ENCODE measurements at regions not wholly inside any gene's neighbourhood (a gene's known extent, or its start where the extent isn't known, plus 50 kb on each side); places are given as distances from the start of the nearest gene placed in this dataset.

DNA sequence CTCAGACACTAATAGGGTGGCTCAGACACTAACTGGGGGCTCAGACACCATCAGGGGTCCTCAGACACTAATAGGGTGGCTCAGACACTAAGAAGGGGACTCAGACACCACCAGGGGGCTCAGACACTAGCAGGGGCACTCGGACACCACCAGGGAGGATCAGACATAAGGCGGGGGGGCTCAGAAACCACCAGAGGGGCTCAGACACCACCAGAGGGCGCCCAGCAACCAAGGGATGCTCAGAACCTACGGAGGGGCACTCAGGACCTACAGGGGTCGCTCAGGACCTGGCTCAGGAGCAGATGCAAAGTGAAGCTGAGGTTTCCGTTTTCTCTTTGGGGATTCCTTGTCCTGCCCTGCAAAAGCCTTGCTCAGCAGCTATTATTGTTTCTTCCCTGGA lies 448.5 kb downstream of the TMEM121 start:
- TF ChIP-seq TOX (CRISPR knock-in tag; IDR thresholded peaks at IDR 0.05; ENCODE audit: borderline replicate concordance) (no peak), ZFP30 (CRISPR knock-in tag; IDR thresholded peaks at IDR 0.05) (no peak), RARB (CRISPR knock-in tag; IDR thresholded peaks at IDR 0.05) (no peak), PPARA (CRISPR knock-in tag; IDR thresholded peaks at IDR 0.05; ENCODE audit: borderline replicate concordance) (no peak), ZNF70 (CRISPR knock-in tag; IDR thresholded peaks at IDR 0.05) (no peak), ZFP3 (CRISPR knock-in tag; IDR thresholded peaks at IDR 0.05) (no peak)
- TF ChIP-seq, protein P1, sequence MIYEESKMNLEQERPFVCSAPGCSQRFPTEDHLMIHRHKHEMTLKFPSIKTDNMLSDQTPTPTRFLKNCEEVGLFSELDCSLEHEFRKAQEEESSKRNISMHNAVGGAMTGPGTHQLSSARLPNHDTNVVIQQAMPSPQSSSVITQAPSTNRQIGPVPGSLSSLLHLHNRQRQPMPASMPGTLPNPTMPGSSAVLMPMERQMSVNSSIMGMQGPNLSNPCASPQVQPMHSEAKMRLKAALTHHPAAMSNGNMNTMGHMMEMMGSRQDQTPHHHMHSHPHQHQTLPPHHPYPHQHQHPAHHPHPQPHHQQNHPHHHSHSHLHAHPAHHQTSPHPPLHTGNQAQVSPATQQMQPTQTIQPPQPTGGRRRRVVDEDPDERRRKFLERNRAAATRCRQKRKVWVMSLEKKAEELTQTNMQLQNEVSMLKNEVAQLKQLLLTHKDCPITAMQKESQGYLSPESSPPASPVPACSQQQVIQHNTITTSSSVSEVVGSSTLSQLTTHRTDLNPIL (CRISPR knock-in tag; IDR thresholded peaks at IDR 0.05; ENCODE audit: low read depth): no peak
- TF ChIP-seq, protein P2, sequence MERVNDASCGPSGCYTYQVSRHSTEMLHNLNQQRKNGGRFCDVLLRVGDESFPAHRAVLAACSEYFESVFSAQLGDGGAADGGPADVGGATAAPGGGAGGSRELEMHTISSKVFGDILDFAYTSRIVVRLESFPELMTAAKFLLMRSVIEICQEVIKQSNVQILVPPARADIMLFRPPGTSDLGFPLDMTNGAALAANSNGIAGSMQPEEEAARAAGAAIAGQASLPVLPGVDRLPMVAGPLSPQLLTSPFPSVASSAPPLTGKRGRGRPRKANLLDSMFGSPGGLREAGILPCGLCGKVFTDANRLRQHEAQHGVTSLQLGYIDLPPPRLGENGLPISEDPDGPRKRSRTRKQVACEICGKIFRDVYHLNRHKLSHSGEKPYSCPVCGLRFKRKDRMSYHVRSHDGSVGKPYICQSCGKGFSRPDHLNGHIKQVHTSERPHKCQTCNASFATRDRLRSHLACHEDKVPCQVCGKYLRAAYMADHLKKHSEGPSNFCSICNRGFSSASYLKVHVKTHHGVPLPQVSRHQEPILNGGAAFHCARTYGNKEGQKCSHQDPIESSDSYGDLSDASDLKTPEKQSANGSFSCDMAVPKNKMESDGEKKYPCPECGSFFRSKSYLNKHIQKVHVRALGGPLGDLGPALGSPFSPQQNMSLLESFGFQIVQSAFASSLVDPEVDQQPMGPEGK (CRISPR knock-in tag; IDR thresholded peaks at IDR 0.05; ENCODE audit: borderline replicate concordance): no peak
- TF ChIP-seq, protein P3, sequence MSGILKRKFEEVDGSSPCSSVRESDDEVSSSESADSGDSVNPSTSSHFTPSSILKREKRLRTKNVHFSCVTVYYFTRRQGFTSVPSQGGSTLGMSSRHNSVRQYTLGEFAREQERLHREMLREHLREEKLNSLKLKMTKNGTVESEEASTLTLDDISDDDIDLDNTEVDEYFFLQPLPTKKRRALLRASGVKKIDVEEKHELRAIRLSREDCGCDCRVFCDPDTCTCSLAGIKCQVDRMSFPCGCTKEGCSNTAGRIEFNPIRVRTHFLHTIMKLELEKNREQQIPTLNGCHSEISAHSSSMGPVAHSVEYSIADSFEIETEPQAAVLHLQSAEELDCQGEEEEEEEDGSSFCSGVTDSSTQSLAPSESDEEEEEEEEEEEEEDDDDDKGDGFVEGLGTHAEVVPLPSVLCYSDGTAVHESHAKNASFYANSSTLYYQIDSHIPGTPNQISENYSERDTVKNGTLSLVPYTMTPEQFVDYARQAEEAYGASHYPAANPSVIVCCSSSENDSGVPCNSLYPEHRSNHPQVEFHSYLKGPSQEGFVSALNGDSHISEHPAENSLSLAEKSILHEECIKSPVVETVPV (CRISPR knock-in tag; IDR thresholded peaks at IDR 0.05): no peak
